Brain microvascular endothelial cell (primary cell): ENCODE measurements at regions not wholly inside any gene's neighbourhood (a gene's known extent, or its start where the extent isn't known, plus 50 kb on each side); places are given as distances from the start of the nearest gene placed in this dataset.
A peak's percentile ranks its signal among the peaks of the same experiment; 100 is the strongest.

Source experiments
- DNase-seq: peaks from one replicate; pipeline ENCODE4 v3.0.0-alpha.2; 2020
- H3K27ac ChIP-seq: fragments of 250-450 bp; sonication (Bioruptor Pico); 2 replicates; pipeline ENCODE4 v1.5.1; 2020; ENCODE audit warnings: mild to moderate bottlenecking, moderate library complexity
- H3K27me3 ChIP-seq: fragments of 250-450 bp; sonication (Bioruptor Pico); replicated peaks from 2 replicates; pipeline ENCODE4 v1.5.1; 2020; ENCODE audit warnings: mild to moderate bottlenecking
- H3K36me3 ChIP-seq: fragments of 250-450 bp; sonication (Bioruptor Pico); replicated peaks from 2 replicates; pipeline ENCODE4 v1.5.1; 2020; ENCODE audit warnings: mild to moderate bottlenecking
- H3K4me3 ChIP-seq: 2 replicates; pipeline ENCODE4 v1.5.1; 2011; ENCODE audit warnings: low read depth, mild to moderate bottlenecking, control low read depth, low read length, moderate library complexity
- in situ Hi-C: cut with HindIII; loops from 2 replicates; pipeline ENCODE4 v1.10.0; 2017; ENCODE audit warnings: low sequenced_read_pairs, low pct_ligation_motif_present
- TF ChIP-seq, protein P1 (sequence below): IDR thresholded peaks from 2 replicates; pipeline ENCODE4 v1.5.1; 2011; ENCODE audit warnings: low read depth, mild to moderate bottlenecking, moderate library complexity, low read length, control low read depth, inconsistent platforms; ENCODE audit errors: missing control alignments

DNA sequence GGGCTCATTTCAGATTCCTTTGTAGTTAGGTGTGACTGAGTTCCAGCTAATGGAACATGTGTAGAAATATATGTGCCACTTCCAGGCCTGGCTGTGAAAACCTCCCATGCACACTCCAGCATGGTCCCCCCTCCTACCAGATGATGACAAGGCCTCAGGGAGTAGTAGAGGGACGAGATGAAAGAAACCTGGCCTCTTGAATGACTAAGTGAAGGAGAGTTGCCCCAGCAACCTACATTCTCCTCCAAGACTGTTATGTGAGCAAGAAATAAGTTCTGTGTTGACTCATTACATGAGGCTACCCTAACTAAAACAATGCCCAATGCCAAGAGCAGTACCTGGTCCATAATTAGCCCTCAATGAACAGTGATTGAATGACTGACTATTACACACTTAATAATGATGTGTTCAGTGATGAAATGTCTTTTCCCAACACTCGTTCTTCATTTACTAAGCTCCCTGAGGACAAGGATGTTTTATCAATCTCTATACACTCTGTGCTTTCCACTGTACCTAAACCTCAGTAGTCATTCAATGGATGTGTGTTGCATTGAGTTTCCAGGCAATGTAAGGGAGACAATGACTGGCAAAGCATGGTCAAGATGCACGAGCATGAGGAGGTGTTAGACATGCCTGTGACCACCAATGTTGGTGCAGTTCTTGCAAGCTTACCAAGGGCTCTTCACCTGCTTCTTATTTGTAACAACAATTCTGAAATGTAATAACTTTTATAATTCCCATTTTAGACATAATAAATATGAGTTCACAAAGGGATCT, 62.0 kb upstream of the BCL6 start:
- DNase-seq, result peak; percentile 36
- H3K27ac ChIP-seq, result no peak overlapping the region

DNA sequence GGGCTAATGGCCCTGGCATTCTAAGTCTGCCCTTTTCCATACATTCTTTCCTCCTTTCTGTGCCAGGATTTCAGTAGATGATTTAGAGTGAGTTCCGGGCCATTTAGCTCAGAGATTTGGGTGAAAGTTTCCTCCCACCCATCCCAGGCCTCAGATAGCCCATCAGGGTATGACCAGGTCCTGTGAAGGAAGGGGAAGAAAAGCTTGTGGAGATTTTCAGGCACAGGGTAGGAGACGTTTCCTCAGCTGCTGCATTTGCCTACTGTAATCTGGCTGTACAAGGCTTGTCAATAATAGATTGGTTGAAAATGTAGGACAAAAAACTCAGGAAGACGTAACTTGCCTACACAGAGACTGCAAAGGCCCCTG, 63.2 kb upstream of the BCL6 start:
- in situ Hi-C loops, result no loop called here

More for the DNA sequence above, 62.0 kb upstream of the BCL6 start:
- in situ Hi-C loops, result no loop called here
- Histone ChIP-seq H3K27me3 (no peaks in the 10 kb centered on the region), H3K36me3 (no peaks in the 10 kb centered on the region), H3K4me3 (no peak overlapping the region)
- TF ChIP-seq, protein P1, sequence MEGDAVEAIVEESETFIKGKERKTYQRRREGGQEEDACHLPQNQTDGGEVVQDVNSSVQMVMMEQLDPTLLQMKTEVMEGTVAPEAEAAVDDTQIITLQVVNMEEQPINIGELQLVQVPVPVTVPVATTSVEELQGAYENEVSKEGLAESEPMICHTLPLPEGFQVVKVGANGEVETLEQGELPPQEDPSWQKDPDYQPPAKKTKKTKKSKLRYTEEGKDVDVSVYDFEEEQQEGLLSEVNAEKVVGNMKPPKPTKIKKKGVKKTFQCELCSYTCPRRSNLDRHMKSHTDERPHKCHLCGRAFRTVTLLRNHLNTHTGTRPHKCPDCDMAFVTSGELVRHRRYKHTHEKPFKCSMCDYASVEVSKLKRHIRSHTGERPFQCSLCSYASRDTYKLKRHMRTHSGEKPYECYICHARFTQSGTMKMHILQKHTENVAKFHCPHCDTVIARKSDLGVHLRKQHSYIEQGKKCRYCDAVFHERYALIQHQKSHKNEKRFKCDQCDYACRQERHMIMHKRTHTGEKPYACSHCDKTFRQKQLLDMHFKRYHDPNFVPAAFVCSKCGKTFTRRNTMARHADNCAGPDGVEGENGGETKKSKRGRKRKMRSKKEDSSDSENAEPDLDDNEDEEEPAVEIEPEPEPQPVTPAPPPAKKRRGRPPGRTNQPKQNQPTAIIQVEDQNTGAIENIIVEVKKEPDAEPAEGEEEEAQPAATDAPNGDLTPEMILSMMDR, result no peak

DNA sequence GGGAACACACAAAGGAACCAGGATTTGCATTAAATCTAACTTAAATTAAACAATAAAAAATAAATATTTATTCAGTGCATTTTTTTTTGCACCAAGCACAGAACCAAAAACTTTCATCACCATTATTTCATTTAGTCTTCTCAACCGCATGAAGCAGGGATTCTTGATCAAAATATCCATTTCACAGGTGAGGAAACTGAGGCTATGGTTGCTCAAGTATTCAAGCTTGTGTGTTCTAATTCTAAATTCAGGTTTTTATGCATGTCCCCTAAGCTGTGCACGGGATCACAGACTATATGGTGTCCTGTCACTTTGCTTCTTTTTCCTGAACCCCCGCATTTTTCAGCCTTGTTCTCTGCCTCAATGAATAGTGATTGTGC, 64.3 kb upstream of the BCL6 start:
- Histone ChIP-seq H3K27ac (no peak overlapping the region), H3K4me3 (no peak overlapping the region), H3K36me3 (no peaks in the 10 kb centered on the region), H3K27me3 (no peaks in the 10 kb centered on the region)
- DNase-seq, result no peak
- in situ Hi-C loops, result no loop called here
- TF ChIP-seq, protein P1, result no peak

More for the DNA sequence above, 63.2 kb upstream of the BCL6 start:
- Histone ChIP-seq H3K27ac (no peak overlapping the region), H3K27me3 (no peaks in the 10 kb centered on the region), H3K4me3 (no peak overlapping the region), H3K36me3 (no peaks in the 10 kb centered on the region)
- TF ChIP-seq, protein P1, result no peak
- DNase-seq, result no peak

DNA sequence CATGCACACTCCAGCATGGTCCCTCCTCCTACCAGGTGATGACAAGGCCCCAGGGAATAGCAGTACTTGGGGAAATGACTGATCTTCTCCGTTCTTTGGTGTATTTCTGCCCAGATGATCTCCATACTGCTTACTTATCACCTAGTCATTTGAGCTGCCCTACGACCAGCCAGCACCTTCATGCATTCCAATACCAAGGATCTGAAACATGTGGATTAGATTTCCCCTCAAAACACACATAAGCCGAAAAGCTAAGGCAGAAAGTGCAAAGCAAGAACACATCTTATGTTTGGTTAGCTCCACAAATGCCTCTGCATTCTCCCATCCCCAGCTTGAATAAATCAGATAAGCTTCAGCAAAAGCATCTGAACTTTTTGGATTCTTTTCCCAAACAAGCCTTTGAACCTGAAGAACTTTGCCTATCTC, 64.8 kb upstream of the BCL6 start:
- DNase-seq, result no peak
- H3K27me3 ChIP-seq, result no peaks in the 10 kb centered on the region
- in situ Hi-C loops, result no loop called here
- TF ChIP-seq, protein P1, result no peak
- H3K27ac ChIP-seq, result no peak overlapping the region
- no peaks in the 10 kb centered on the region for H3K36me3 ChIP-seq
- H3K4me3 ChIP-seq, result no peak overlapping the region

DNA sequence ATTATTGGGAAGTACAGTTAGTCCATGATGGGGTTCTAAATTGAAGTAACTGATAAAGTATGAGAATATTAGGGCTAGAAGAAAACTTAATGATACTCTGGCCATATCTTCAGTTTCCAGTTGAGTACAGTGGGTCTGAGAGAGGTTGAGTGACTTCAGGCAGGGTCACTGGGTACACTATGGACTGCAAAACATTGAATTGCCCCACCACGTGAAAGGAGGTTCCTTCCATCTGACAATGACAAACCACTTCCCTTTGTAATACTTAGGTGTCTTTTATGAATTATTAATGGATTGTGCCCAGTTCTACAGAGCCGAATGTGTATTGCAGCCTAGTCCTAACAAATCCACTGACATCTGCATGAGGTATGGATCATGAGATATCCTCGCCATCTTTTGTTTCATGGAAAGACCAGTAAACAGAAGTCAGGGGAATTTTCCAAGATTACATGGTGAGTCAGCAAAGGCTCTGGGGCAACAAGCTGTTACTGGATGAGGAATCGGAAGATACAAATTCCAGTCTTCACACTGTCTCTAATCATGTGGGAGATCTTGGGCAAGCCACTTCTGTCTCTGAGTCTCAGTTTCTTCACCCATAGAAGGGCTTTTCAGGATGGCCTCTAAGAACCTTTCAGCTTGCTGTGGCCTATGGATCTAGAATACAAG, 66.5 kb upstream of the BCL6 start:
- no peaks in the 10 kb centered on the region for H3K27me3 ChIP-seq
- peak; percentile 68 for DNase-seq
- in situ Hi-C loops, result no loop called here
- H3K36me3 ChIP-seq, result no peaks in the 10 kb centered on the region
- TF ChIP-seq, protein P1, result no peak
- H3K4me3 ChIP-seq, result no peak overlapping the region
- no peak overlapping the region for H3K27ac ChIP-seq
